Choroid plexus epithelial cell (primary cell): ENCODE measurements at regions not wholly inside any gene's neighbourhood (a gene's known extent, or its start where the extent isn't known, plus 50 kb on each side); places are given as distances from the start of the nearest gene placed in this dataset.

Experiments
- DNase-seq: peaks from one replicate; pipeline ENCODE4 v3.0.0-alpha.2; 2010; ENCODE audit warnings: low read depth
- H3K4me3 ChIP-seq: 2 replicates; pipeline ENCODE4 v1.5.1; 2011; ENCODE audit warnings: low read depth, mild to moderate bottlenecking, control low read depth, low read length, moderate library complexity
- TF ChIP-seq, protein P1 (sequence below): conservative IDR thresholded peaks from 2 replicates; pipeline ENCODE4 v1.5.1; 2011; ENCODE audit warnings: low read depth, mild to moderate bottlenecking, control low read depth, inconsistent platforms, low read length, moderate library complexity

DNA sequence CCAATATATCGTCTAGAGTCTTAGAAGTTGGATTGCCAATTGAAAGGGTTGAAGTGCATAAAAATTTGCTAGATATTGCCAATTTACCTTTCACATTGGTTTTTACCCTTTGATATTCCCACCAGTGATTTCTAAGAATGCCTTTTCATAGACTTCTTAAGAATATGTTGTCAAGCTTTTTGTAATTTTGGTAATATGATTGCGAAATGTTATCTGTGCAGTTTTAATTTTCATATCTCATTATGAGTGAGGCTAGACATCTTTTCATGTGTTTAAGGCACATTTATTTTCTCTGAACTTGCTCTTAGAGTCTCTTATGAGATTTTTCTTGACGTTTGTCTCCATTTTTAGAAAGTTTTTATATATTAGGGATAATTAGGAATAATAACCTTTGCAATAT is 567.2 kb downstream of the CCSER2 start:
- no peak for DNase-seq
- no peak overlapping the region for H3K4me3 ChIP-seq
- TF ChIP-seq, protein P1, sequence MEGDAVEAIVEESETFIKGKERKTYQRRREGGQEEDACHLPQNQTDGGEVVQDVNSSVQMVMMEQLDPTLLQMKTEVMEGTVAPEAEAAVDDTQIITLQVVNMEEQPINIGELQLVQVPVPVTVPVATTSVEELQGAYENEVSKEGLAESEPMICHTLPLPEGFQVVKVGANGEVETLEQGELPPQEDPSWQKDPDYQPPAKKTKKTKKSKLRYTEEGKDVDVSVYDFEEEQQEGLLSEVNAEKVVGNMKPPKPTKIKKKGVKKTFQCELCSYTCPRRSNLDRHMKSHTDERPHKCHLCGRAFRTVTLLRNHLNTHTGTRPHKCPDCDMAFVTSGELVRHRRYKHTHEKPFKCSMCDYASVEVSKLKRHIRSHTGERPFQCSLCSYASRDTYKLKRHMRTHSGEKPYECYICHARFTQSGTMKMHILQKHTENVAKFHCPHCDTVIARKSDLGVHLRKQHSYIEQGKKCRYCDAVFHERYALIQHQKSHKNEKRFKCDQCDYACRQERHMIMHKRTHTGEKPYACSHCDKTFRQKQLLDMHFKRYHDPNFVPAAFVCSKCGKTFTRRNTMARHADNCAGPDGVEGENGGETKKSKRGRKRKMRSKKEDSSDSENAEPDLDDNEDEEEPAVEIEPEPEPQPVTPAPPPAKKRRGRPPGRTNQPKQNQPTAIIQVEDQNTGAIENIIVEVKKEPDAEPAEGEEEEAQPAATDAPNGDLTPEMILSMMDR: no peak

DNA sequence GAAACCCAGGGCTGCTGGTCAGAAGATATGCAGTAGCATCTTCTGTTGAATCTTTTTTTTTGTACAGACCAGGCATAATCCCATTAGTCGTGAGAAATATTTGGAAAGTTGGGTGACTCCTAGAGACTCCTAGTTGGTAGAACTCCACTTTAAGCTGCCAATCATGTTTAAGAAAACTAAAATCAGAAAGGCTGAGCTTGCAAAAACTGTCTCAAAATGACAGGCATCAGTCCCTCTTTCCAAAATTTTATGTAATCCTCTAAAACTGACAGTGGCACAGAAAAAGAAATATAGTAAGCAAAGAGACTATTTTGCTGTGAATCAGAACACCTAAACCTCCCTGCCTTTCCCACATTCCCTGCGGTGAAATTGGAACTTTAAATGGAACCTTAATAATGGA is 568.5 kb downstream of the CCSER2 start:
- H3K4me3 ChIP-seq: no peak overlapping the region
- DNase-seq: no peak
- TF ChIP-seq, protein P1: no peak

DNA sequence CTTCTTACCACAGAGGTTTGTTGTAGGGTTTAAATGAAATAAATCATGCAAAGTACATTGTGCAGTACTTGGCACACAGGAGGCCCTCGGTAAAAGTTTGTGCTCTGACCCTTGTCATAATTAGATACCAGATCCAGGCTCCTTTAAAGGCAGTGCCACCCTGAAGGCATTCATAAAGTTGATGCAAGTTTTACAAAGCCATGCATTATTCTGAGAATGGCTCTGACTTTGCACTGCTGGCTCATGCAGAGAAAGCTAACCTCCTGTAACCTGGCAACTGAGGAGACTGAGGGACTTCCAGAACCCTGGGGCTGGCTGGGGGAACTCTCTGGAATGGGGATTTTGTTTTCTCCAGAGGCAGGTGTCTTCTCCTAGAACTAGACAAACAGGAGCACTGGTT is 570.9 kb downstream of the CCSER2 start:
- TF ChIP-seq, protein P1: no peak
- no peak for DNase-seq
- no peak overlapping the region for H3K4me3 ChIP-seq

DNA sequence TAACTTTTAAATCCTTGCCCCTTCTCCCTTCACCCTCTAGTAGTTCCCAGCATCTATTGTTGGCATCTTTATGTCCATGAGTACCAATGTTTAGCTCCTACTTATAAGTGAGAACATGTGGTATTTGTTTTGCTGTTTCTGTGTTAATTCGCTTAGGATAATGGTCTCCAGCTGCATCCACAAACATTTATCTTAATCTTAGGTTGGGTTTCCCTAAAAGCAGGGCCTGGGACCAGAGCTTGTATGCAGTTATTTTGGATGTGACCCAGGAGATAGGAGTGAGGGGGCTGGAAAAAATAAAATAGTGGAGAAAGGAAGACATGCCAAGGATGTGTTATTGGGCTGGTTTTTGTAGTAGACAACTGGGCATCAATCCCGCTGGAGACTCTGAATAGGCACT is 571.8 kb downstream of the CCSER2 start:
- TF ChIP-seq, protein P1: no peak
- H3K4me3 ChIP-seq: no peak overlapping the region
- DNase-seq: no peak

DNA sequence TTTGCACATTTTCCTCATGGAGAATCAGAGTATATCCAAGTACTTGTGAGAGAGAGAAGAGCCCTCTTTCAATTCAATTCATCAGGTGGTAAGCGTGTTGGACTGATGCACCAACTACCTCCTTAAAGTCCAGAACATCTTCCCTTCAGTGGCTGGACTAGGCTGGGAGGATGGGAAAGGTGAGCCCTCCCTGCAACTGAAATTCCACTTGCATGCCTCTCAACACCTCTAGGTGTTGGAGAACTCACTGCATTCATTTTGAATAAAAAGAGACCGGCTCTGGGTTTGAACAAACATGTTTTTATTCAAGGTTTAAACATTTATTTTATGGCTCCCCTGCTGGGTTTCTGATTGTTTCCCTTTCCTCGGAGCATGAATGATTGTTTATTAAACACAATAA is 573.5 kb downstream of the CCSER2 start:
- DNase-seq: no peak
- no peak overlapping the region for H3K4me3 ChIP-seq
- TF ChIP-seq, protein P1: no peak

DNA sequence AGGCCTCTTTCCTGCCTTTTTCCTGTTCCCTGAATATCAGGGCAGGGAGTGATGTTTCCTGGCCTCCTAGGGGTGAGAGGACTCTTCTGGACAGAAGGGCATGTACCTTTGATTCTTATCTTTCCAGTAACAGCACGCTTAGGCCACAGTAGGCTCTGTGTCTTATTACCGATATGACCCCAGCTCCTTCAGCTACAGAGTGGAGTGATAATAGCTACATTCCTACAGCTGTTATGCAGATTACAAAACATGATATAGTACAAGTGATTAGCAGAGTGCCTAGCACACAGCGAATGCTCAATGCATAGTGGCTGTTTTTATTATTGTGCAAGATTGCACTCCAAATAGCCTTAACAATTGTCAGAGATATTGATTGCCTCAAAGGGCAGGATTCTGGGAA is 574.2 kb downstream of the CCSER2 start:
- H3K4me3 ChIP-seq: no peak overlapping the region
- TF ChIP-seq, protein P1: no peak
- DNase-seq: no peak

DNA sequence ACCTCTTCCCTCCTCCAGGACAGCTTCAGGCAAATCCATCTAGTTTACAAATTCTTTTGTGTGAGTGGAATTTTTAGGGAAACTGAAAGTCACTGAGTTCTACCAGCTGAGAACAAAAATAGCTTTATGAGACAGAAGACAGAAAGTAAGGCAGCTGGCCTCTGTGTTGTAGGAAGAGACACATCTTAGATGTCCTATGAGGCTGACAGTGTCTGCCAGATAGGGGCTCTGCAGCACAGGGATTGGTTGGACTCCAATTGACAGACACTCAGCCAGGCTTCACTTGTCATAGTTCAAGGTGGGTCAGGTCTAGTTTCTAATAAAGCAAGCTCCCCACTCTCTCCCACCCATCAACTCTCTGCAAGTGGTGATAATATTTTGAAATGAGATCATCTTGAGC is 574.9 kb downstream of the CCSER2 start:
- H3K4me3 ChIP-seq: no peak overlapping the region
- DNase-seq: no peak
- TF ChIP-seq, protein P1: no peak
